ENCODE measurements at regions not wholly inside any gene's neighbourhood (a gene's known extent, or its start where the extent isn't known, plus 50 kb on each side); places are given as distances from the start of the nearest gene placed in this dataset.

- FAIRE-seq, result no peak
- Histone ChIP-seq H3K79me2 (ENCODE audit: insufficient read depth, low read length) (no peaks in the 10 kb centered on the region), H3K9ac (ENCODE audit: insufficient read depth, low read depth, low read length) (no peak overlapping the region), H3K4me1 (ENCODE audit: insufficient read depth, low read length) (no peaks in the 10 kb centered on the region), H3K4me2 (ENCODE audit: low read depth, low read length) (no peak overlapping the region), H3K27me3 (ENCODE audit: control insufficient read depth in 1 of 2, insufficient read depth in 2 of 2, low read length in 2 of 2) (no peaks in the 10 kb centered on the region), H3K27ac (ENCODE audit: extremely low read length, insufficient read depth, low read length) (no peak overlapping the region), H2AFZ (ENCODE audit: low read length) (no peak overlapping the region), H3K9me3 (ENCODE audit: low read length) (no peaks in the 10 kb centered on the region), H3K36me3 (replicated peaks in 1 of 2; ENCODE audit: control insufficient read depth in 1 of 2, insufficient read depth in 2 of 2, low read length in 2 of 2) (no peaks in the 10 kb centered on the region), H3K4me3 (replicated peaks in 1 of 3; ENCODE audit: insufficient read depth in 1 of 3, low read depth in 2 of 3, low read length in 3 of 3) (no peak overlapping the region), H4K20me1 (ENCODE audit: insufficient read depth, low read length) (no peaks in the 10 kb centered on the region)
- in situ Hi-C loops (cut with HindIII; ENCODE audit: extremely low pct_ligation_motif_present, low pct_unique_long_range_greater_than_20kb) (no loop called here), intact Hi-C loops (cut with micrococcal nuclease; ENCODE audit: unreplicated experiment) (no loop called here)
- BruUV-seq (replicated peaks), result no TSS peak
- ATAC-seq, result no peak
- POLR2A ChIA-PET, result no interaction called here
- TF ChIP-seq ZBTB1 (CRISPR knock-in tag; IDR thresholded peaks at IDR 0.05; ENCODE audit: borderline replicate concordance) (no peak), MIER2 (CRISPR knock-in tag; IDR thresholded peaks at IDR 0.05) (no peak), NPAS2 (CRISPR knock-in tag; IDR thresholded peaks at IDR 0.05; ENCODE audit: borderline replicate concordance) (no peak), HOXA7 (CRISPR knock-in tag; IDR thresholded peaks at IDR 0.05) (no peak), NFE2L2 (IDR thresholded peaks at IDR 0.05; ENCODE audit: low read length) (no peak), ZNF18 (CRISPR knock-in tag; IDR thresholded peaks at IDR 0.05; ENCODE audit: insufficient replicate concordance) (no peak), HOXD1 (CRISPR knock-in tag; IDR thresholded peaks at IDR 0.05) (no peak), NKX3-1 (CRISPR knock-in tag; IDR thresholded peaks at IDR 0.05) (no peak), ATF4 (CRISPR knock-in tag; IDR thresholded peaks at IDR 0.05) (no peak), ZNF770 (CRISPR knock-in tag; IDR thresholded peaks at IDR 0.05) (no peak), ZNF343 (CRISPR knock-in tag; IDR thresholded peaks at IDR 0.05) (no peak), SMAD3 (CRISPR knock-in tag; IDR thresholded peaks at IDR 0.05) (no peak), CENPT (CRISPR knock-in tag; IDR thresholded peaks at IDR 0.05; ENCODE audit: low read depth) (no peak), SRSF4 (IDR thresholded peaks at IDR 0.05; ENCODE audit: low read depth, low read length, poor library complexity, severe bottlenecking) (no peak), LBX2 (CRISPR knock-in tag; IDR thresholded peaks at IDR 0.05; ENCODE audit: borderline replicate concordance) (no peak), SP140L (CRISPR knock-in tag; IDR thresholded peaks at IDR 0.05; ENCODE audit: borderline replicate concordance) (no peak), SMC3 (IDR thresholded peaks at IDR 0.05; ENCODE audit: low read length) (no peak), KLF12 (CRISPR knock-in tag; IDR thresholded peaks at IDR 0.05; ENCODE audit: borderline replicate concordance) (no peak)
- 6% methylated on average over 3 of the region's 3 CpGs for WGBS (ENCODE audit: low lambda C conversion rate)
- DNase-seq (ENCODE audit: low spot score), result no peak
- CTCF ChIA-PET (ENCODE audit: low intra/inter-chr PET ratio, low total read pairs), result no interaction called here
These were observed 697.8 kb downstream of the DACH1 start for GRCh38 chr13:71169180-71169579.
